Islet of Langerhans (tissue), 1 donor: ENCODE measurements at regions not wholly inside any gene's neighbourhood (a gene's known extent, or its start where the extent isn't known, plus 50 kb on each side); places are given as distances from the start of the nearest gene placed in this dataset.

ENCODE experiments used
- FAIRE-seq: peaks from one replicate; lab custom pipeline; 2011; peaks lifted over from hg19 to GRCh38; lab: Jason Lieb, UNC

- FAIRE-seq, result no peak
Observed at GRCh38 chr16:64892835-64893785, 228.8 kb downstream of the CDH11 start.

GRCh38 chr16:64889446-64889845 lies 232.4 kb downstream of the CDH11 start:
- FAIRE-seq, result no peak

- no peak for FAIRE-seq
Observed at GRCh38 chr16:64887651-64888050, 234.2 kb downstream of the CDH11 start.

GRCh38 chr16:64882078-64882784 lies 239.6 kb downstream of the CDH11 start:
- no peak for FAIRE-seq

GRCh38 chr16:64880994-64881393 lies 240.9 kb downstream of the CDH11 start:
- no peak for FAIRE-seq

- FAIRE-seq, result no peak
Observed at GRCh38 chr16:64880006-64880405, 241.9 kb downstream of the CDH11 start.

- FAIRE-seq, result no peak
Observed at GRCh38 chr16:64878940-64879339, 242.9 kb downstream of the CDH11 start.

- no peak for FAIRE-seq
Observed at GRCh38 chr16:64872101-64872500, 249.8 kb downstream of the CDH11 start.

GRCh38 chr16:64870859-64871258 lies 251.0 kb downstream of the CDH11 start:
- no peak for FAIRE-seq

GRCh38 chr16:64869781-64870180 lies 252.1 kb downstream of the CDH11 start:
- no peak for FAIRE-seq

GRCh38 chr16:64866021-64866420 lies 255.8 kb downstream of the CDH11 start:
- FAIRE-seq, result no peak

- FAIRE-seq, result no peak
Observed at GRCh38 chr16:64865069-64865696, 256.7 kb downstream of the CDH11 start.

GRCh38 chr16:64864232-64864809 lies 257.5 kb downstream of the CDH11 start:
- FAIRE-seq, result no peak

GRCh38 chr16:64858076-64858475 lies 263.8 kb downstream of the CDH11 start:
- no peak for FAIRE-seq

GRCh38 chr16:64857411-64857810 lies 264.5 kb downstream of the CDH11 start:
- no peak for FAIRE-seq

- no peak for FAIRE-seq
Observed at GRCh38 chr16:64853551-64853950, 268.3 kb downstream of the CDH11 start.

GRCh38 chr16:64846966-64847365 lies 274.9 kb downstream of the CDH11 start:
- no peak for FAIRE-seq

GRCh38 chr16:64845071-64845470 lies 276.8 kb downstream of the CDH11 start:
- FAIRE-seq, result no peak

- FAIRE-seq, result no peak
Observed at GRCh38 chr16:64841482-64841881, 280.4 kb downstream of the CDH11 start.

- no peak for FAIRE-seq
Observed at GRCh38 chr16:64841071-64841470, 280.8 kb downstream of the CDH11 start.

- no peak for FAIRE-seq
Observed at GRCh38 chr16:64830653-64831052, 291.2 kb downstream of the CDH11 start.

GRCh38 chr16:64829678-64830077 lies 292.2 kb downstream of the CDH11 start:
- FAIRE-seq, result no peak

- no peak for FAIRE-seq
Observed at GRCh38 chr16:64826374-64826773, 295.5 kb downstream of the CDH11 start.
